HL-60 (cell line): ENCODE measurements at regions not wholly inside any gene's neighbourhood (a gene's known extent, or its start where the extent isn't known, plus 50 kb on each side); places are given as distances from the start of the nearest gene placed in this dataset.

Experiments
- GABPA ChIP-seq: IDR thresholded peaks from 2 replicates; pipeline ENCODE4 v1.6.1; 2012; ENCODE audit warnings: low read depth
- POLR2AphosphoS5 ChIP-seq: IDR thresholded peaks from 2 replicates; pipeline ENCODE4 v1.6.1; 2012; ENCODE audit warnings: low read depth
- SPI1 ChIP-seq: IDR thresholded peaks from 2 replicates; pipeline ENCODE4 v1.6.1; 2012; ENCODE audit warnings: low read depth, mild to moderate bottlenecking, borderline replicate concordance
- TF ChIP-seq, protein P1 (sequence below): IDR thresholded peaks from one replicate; pipeline ENCODE4 v1.5.1; 2011; ENCODE audit warnings: low read length, control low read depth, inconsistent platforms; ENCODE audit not compliant: insufficient read depth
- TF ChIP-seq, protein P2 (sequence below): IDR thresholded peaks from 2 replicates; pipeline ENCODE4 v1.6.1; 2012; ENCODE audit warnings: low read depth; ENCODE audit not compliant: insufficient replicate concordance

DNA sequence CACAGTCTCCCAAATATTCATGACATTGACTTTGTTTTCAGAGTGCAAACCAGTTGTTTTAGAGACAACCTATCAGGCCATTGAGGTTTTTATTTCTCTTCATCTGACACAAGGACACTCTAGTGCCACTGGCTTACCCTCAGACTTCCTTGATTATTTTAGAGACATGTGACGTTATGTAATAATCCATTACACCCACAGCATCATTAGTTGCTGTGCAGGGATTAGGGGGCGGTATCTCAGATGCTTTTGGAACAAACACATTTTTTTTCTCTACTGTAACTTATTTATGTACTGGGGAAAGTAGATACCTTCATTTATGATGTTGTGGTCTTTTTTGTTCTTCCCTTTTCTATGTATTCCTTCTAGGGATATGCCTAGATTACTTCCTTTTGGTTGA, 2293.1 kb downstream of the PCDH7 start:
- TF ChIP-seq, protein P1, sequence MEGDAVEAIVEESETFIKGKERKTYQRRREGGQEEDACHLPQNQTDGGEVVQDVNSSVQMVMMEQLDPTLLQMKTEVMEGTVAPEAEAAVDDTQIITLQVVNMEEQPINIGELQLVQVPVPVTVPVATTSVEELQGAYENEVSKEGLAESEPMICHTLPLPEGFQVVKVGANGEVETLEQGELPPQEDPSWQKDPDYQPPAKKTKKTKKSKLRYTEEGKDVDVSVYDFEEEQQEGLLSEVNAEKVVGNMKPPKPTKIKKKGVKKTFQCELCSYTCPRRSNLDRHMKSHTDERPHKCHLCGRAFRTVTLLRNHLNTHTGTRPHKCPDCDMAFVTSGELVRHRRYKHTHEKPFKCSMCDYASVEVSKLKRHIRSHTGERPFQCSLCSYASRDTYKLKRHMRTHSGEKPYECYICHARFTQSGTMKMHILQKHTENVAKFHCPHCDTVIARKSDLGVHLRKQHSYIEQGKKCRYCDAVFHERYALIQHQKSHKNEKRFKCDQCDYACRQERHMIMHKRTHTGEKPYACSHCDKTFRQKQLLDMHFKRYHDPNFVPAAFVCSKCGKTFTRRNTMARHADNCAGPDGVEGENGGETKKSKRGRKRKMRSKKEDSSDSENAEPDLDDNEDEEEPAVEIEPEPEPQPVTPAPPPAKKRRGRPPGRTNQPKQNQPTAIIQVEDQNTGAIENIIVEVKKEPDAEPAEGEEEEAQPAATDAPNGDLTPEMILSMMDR, result no peak
- TF ChIP-seq, protein P2, sequence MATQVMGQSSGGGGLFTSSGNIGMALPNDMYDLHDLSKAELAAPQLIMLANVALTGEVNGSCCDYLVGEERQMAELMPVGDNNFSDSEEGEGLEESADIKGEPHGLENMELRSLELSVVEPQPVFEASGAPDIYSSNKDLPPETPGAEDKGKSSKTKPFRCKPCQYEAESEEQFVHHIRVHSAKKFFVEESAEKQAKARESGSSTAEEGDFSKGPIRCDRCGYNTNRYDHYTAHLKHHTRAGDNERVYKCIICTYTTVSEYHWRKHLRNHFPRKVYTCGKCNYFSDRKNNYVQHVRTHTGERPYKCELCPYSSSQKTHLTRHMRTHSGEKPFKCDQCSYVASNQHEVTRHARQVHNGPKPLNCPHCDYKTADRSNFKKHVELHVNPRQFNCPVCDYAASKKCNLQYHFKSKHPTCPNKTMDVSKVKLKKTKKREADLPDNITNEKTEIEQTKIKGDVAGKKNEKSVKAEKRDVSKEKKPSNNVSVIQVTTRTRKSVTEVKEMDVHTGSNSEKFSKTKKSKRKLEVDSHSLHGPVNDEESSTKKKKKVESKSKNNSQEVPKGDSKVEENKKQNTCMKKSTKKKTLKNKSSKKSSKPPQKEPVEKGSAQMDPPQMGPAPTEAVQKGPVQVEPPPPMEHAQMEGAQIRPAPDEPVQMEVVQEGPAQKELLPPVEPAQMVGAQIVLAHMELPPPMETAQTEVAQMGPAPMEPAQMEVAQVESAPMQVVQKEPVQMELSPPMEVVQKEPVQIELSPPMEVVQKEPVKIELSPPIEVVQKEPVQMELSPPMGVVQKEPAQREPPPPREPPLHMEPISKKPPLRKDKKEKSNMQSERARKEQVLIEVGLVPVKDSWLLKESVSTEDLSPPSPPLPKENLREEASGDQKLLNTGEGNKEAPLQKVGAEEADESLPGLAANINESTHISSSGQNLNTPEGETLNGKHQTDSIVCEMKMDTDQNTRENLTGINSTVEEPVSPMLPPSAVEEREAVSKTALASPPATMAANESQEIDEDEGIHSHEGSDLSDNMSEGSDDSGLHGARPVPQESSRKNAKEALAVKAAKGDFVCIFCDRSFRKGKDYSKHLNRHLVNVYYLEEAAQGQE, result no peak
- TF ChIP-seq GABPA (no peak), POLR2AphosphoS5 (no peak), SPI1 (no peak)
